ENCODE measurements at regions not wholly inside any gene's neighbourhood (a gene's known extent, or its start where the extent isn't known, plus 50 kb on each side); places are given as distances from the start of the nearest gene placed in this dataset.

- H3K27me3 ChIP-seq = no peaks in the 10 kb centered on the region
- H3K27ac ChIP-seq = no peak overlapping the region
- H3K36me3 ChIP-seq = no peaks in the 10 kb centered on the region
- H3K4me3 ChIP-seq = no peak overlapping the region
- no peak for DNase-seq (ENCODE audit: low spot score in 2 of 2)
- H3K9me3 ChIP-seq = no peaks in the 10 kb centered on the region
- H3K4me1 ChIP-seq = peaks cover 0 to 20% (median 0%) of the 10 kb centered on the region in 4 donors
- no peak for TF ChIP-seq EP300 (IDR thresholded peaks at IDR 0.05)
- no peak for TF ChIP-seq POLR2A (IDR thresholded peaks at IDR 0.05)
- no peak for TF ChIP-seq CTCF (IDR thresholded peaks at IDR 0.05)
- WGBS, 2 donors = 74 to 79% methylated on average over 1 of the region's 1 CpG
Measured at GRCh38 chr14:56419750-56420149, 159.8 kb upstream of the TMEM260 start.

DNA sequence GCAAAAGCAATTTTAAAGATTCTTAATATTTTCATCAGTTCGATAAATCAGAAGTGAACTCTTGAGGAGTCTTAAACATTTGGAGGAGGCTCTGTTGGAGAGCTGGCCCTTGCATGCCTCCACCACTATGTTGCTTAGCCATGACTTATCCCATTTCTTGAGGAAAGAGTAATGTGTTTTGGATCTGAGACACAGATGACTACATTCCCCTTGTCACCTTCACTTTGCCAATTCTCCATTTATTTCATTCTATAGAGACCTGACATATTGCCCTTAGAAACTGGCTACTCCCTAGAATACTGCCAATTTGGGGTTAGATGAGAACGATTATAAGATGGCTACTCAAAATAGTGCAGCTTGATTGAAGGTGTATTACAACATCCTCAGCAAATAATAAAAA, 157.4 kb upstream of the TMEM260 start:
- Histone ChIP-seq H3K27me3 (no peaks in the 10 kb centered on the region), H3K27ac (no peak overlapping the region), H3K4me1 (peaks cover 0 to 20% (median 0%) of the 10 kb centered on the region in 4 donors), H3K9me3 (no peaks in the 10 kb centered on the region), H3K4me3 (no peak overlapping the region), H3K36me3 (no peaks in the 10 kb centered on the region)
- 65 to 76% methylated on average over 2 of the region's 2 CpGs for WGBS, 2 donors
- TF ChIP-seq CTCF (IDR thresholded peaks at IDR 0.05) (no peak), EP300 (IDR thresholded peaks at IDR 0.05) (no peak), POLR2A (IDR thresholded peaks at IDR 0.05) (no peak)
- no peak for DNase-seq (ENCODE audit: low spot score in 2 of 2)

DNA sequence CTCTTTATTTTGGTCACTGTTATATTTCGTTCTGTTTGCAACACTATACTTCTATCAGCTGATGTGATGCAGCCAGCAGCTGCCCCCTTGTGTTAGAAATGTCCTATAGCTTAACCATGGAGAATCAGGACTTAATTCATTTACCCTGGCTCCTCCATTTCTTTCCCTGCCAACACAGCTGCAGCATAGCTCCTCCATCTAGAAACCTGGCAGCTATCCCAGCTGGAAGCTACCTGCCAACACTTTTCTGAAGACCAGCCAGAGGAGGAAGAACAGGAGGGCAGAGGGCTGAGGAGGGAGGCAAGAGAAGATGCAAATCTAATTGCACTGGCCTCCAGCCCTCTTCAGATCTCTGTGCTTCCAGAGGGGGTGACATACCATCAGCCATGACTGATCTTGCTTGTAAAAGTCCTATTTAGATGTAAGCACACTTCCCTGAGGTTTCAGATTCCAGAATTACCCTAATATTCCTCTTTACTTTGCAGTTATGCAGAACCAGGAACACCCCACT, 156.8 kb upstream of the TMEM260 start:
- Histone ChIP-seq H3K9me3 (no peaks in the 10 kb centered on the region), H3K36me3 (no peaks in the 10 kb centered on the region), H3K27me3 (no peaks in the 10 kb centered on the region), H3K4me1 (peaks cover 0 to 20% (median 0%) of the 10 kb centered on the region in 4 donors), H3K27ac (no peak overlapping the region), H3K4me3 (no peak overlapping the region)
- 2 to 3% methylated on average over 1 of the region's 1 CpG for WGBS, 2 donors
- DNase-seq (ENCODE audit: low spot score in 2 of 2) = peak; percentile 43 to 54
- no peak for TF ChIP-seq POLR2A (IDR thresholded peaks at IDR 0.05)
- peak; percentile 36 to 76 (median 58) for TF ChIP-seq CTCF (IDR thresholded peaks at IDR 0.05)
- TF ChIP-seq EP300 (IDR thresholded peaks at IDR 0.05) = peak in 1 of 2 donors; percentile 23

- Histone ChIP-seq H3K4me1 (peaks cover 0 to 20% (median 0%) of the 10 kb centered on the region in 4 donors), H3K27me3 (no peaks in the 10 kb centered on the region), H3K4me3 (no peak overlapping the region), H3K9me3 (no peaks in the 10 kb centered on the region), H3K36me3 (no peaks in the 10 kb centered on the region), H3K27ac (peak overlapping the region in 2 of 4 donors; percentile 16 to 26)
- 10 to 27% methylated on average over 2 of the region's 2 CpGs for WGBS, 2 donors
- no peak for TF ChIP-seq POLR2A (IDR thresholded peaks at IDR 0.05)
- no peak for DNase-seq (ENCODE audit: low spot score in 2 of 2)
Measured at GRCh38 chr14:56423544-56423943, 156.1 kb upstream of the TMEM260 start.

DNA sequence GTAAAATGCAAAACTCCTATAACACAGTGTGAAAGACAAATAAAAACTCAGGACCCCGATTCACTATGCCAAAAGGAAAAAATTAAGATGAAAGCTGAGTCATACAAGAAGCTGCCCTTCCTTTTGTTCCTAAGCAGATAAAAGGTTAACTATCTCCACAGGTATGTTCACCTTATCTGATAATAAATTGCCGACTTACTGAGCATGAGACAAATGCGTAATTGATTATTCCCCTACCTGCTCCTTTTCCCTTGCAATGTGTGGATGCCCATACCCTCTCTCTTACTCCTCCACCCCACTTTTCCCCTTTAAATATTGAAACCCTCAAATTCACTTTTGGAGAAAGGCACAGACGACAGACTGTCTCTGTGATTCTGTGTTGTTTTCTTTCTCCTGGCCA, 148.6 kb upstream of the TMEM260 start:
- TF ChIP-seq POLR2A (IDR thresholded peaks at IDR 0.05) (no peak), EP300 (IDR thresholded peaks at IDR 0.05) (no peak), CTCF (IDR thresholded peaks at IDR 0.05) (no peak)
- H3K36me3 ChIP-seq = no peaks in the 10 kb centered on the region
- no peak overlapping the region for H3K4me3 ChIP-seq
- no peaks in the 10 kb centered on the region for H3K4me1 ChIP-seq
- WGBS, 2 donors = 84 to 94% methylated on average over 4 of the region's 4 CpGs
- H3K27me3 ChIP-seq = no peaks in the 10 kb centered on the region
- no peak overlapping the region for H3K27ac ChIP-seq
- DNase-seq (ENCODE audit: low spot score in 2 of 2) = no peak
- H3K9me3 ChIP-seq = no peaks in the 10 kb centered on the region

All from tibial nerve (tissue), 4 donors.